GM18909 (cell line): ENCODE measurements at regions not wholly inside any gene's neighbourhood (a gene's known extent, or its start where the extent isn't known, plus 50 kb on each side); places are given as distances from the start of the nearest gene placed in this dataset.

Experiments used
- ATAC-seq: cut with Tn5 transposase; IDR thresholded peaks from one replicate; pipeline ENCODE4 v1.9.1; 2021; ENCODE audit warnings: mild to moderate bottlenecking; ENCODE audit not compliant: unreplicated experiment, poor library complexity

DNA sequence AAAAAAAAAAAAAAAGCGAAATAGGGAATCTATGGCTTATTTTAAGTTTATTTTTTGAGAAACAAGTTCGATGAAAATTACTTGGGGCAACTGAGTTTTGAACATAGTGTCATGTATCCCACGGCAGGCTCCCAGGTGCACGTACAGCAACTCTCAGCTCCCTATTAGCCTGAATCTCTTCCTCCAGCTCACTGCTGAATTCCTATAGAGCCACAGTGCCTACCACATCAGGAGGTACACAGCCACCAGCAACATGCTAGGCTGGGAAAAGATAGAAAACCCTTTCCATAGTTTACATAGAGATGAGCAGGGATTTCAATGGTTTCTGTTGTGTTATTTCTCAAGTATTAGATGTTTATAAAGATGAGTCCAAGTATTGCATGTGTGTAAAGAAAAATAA, 115.9 kb upstream of the RGMB start:
- ATAC-seq = no peak

DNA sequence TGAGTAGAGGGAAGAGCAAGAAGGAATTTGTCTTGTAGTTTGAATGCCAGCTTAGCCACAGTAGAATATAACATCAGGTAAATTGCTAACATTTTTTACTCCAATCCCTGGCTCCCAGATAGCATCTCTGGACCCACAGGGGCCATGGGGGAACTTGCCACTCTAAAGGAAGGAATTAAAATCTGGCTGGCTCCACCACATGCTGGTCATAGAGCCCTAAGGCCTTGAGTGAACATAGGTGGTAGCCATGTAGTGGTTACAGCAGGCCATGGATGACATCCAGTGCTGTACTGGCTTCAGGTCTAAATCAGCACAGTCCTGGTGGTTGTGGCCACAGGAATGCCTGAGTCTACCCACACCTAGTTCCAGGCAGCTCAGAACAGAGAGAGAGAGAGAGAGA, 109.9 kb upstream of the RGMB start:
- no peak for ATAC-seq

DNA sequence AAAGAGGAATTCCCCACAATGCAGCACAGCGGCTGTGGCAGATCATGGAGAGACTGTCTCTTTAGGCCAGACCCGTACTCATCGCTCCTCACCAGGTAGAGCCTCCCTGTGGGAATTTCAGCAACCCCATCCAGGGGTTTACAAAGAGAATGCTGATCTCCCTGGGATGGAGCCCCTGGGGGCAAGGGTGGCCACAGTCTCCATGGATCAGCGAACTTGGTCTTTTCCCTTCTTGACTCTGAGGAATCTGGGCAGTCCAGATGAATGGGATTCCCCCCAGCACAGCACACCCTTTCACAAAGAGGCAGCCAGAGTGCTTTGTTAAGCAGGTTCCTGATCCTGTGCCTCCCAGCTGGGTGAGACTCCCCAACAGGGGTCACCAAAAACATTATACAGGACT, 108.7 kb upstream of the RGMB start:
- ATAC-seq = no peak

DNA sequence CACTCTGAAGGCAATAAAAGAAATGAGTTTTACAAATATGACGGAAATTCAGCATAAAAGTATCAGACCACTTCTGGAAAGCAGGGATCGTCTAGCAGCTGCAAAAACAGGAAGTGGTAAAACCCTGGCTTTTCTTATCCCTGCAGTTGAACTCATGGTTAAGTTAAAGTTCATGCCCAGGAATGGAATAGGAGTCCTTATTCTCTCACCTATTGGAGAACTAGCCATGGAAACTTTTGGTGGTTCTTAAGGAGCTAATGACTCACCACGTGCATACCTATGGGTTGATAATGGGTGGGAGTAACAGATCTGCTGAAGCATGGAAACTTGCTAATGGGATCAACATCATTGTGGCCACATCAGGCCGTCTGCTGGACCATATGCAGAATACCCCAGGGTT, 93.5 kb upstream of the RGMB start:
- ATAC-seq = no peak

DNA sequence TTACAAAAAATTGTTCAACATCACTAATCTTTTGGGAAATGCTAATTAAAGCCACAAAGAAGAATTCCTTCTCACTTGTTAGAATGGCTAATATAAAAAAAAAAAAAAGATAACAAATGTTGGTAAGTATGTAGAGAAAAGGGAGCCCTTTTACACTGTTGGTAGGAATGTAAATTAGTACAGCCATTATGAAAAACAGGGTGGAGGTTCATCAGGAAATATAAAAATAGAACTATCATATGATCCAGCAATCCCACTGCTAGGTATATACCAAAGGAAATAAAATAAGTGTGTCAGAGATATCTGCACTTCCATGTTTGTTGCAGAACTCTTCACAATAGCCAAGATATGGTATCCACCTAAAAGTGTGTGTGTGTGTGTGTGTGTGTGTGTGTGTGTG, 83.5 kb upstream of the RGMB start:
- ATAC-seq = no peak

DNA sequence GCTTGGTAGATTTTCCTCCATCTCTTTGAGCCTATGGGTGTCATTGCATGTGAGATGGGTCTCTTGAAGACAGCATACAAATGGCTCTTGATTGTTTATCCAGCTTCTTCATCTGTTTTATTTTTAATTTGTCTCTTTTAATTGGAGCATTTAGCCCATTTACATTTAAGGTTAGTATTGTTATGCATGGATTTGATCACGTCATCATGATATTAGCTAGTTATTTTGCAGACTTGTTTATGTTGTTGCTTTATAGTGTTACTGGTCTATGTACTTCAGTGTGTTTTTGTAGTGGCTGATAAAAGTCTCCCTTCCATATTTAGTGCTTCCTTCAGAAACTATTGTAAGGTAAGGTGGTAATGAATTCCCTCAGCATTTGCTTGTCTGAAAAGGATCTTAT, 78.6 kb upstream of the RGMB start:
- ATAC-seq = no peak

DNA sequence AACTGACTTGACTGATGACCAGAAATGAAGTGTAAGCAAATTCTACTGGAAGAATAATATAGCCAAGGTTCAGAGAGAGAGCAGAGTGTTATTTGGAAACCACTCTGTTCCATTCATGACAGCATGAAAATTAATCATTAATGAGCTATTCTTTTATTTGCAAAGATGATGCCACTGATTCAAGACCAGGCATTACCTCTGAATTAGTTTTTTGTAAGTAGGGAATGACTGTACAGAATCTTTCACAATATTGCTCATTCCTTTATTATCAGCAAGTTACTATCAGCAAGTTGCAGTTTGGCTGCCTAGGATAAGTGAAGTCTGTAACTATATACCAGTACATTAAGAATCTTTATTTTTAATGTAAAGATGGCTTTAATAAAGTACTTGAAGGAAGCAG, 75.1 kb upstream of the RGMB start:
- no peak for ATAC-seq

DNA sequence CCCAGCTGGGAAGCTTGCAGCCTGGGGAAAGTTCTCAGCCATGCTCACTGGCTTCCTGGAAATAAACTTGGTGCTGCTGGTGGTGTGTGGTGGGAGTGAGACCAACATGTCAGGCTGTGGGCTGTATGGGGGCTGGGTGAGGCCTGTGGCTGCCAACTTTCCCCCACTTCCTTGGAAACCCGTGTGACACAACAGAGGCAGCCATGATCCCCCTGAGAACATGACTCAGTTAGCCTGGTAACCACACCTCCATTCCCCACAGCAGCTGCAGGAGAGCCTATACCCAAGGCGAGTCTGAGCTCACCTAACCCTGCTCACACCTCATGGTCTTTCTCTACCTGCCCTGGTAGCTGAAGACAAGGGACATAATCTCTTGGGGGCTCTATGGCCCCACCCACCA, 72.7 kb upstream of the RGMB start:
- no peak for ATAC-seq

DNA sequence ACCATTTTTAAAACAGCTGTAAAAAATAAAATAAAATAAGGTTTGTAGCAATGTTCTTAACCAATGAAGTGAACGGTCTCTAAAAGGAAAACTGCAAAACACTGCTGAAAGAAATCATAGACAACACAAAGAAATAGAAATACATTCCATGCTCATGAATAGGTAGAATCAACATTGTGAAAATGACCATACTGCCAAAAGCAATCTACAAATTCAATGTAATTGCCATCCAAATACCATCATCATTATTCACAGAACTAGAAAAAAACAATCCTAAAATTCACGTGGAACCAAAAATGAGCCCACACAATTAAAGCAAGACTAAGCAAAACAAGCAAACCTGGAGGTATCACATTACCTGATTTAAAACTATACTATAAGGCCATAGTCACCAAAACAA, 67.6 kb upstream of the RGMB start:
- no peak for ATAC-seq

DNA sequence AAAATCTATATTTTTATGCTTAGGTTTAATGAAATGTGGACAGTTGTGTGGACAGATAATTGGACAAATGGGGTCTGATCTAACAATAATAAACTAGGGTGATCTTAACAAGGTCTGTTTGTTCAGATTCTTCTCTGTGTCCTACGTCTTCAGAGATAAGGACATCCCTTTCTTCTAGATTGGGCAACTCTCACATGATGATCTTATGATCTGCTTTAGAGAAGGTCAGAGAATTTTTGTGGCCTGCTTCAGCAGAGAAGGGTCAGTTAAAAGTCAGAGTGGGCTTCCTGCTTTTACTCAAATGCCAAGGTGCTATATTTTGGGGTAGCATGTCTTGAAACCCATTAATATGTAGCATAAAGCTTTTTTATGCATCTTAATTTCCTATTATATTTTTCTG, 63.8 kb upstream of the RGMB start:
- ATAC-seq = no peak

DNA sequence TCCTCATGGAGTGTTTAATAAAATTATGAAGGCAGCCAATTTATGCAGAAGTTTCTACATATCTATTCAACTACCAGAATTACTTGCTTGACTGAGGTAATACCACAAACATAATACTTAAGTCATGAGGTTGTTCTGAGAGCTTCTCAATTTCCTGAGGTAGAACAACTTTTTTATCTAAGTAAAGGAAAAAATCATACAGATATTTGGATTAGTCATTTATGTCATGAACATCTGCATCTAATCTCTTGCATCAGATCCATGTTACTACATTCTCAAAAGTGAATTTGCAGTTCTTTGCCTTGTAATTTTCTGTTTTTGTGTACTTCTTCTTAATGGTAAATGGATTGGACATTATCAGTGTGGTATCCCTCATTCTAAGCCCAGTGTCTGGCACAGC, 60.4 kb upstream of the RGMB start:
- ATAC-seq = no peak

DNA sequence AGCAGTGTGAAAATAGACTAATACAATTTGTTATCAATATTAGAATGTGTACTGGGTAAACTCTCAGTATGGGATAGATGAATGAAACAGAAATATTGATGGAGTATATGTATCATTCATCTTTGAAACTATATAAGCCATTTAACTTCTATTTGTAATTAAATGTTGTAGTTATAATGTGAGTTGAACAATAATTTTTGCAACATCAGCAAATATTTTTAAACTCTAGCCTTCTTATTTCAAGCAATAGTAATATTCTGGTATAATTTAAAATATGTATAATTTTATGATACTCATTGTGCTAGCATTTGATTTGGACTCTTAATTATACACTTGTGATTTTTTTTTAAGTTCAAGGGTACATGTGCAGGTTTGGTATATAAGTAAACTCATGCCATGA, 59.6 kb upstream of the RGMB start:
- ATAC-seq = no peak

DNA sequence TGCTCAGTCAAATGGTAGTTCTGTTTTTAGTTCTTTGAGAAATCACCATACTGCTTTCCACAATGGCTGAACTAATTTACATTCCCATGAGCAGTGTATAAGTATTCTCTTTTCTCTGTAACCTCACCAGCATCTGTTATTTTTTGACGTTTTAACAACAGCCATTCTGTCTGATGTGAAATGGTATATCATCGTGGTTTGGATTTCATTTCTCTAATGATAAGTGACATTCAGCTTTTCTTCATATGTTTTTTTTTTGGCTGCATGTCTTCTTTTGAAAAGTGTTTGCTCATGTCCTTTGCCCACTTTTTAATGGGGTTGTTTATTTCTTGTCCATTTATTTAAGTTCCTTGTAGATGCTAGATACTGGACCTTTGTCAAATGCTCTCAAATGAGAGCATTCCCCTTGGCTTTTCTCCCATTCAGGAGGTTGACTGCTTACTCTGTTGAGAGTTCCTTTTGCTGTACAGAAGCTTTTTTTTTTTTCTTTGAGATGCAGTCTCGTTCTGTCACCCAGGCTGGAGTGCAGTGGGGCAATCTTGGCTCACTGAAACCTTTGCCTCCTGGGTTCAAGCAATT, 58.7 kb upstream of the RGMB start:
- no peak for ATAC-seq

DNA sequence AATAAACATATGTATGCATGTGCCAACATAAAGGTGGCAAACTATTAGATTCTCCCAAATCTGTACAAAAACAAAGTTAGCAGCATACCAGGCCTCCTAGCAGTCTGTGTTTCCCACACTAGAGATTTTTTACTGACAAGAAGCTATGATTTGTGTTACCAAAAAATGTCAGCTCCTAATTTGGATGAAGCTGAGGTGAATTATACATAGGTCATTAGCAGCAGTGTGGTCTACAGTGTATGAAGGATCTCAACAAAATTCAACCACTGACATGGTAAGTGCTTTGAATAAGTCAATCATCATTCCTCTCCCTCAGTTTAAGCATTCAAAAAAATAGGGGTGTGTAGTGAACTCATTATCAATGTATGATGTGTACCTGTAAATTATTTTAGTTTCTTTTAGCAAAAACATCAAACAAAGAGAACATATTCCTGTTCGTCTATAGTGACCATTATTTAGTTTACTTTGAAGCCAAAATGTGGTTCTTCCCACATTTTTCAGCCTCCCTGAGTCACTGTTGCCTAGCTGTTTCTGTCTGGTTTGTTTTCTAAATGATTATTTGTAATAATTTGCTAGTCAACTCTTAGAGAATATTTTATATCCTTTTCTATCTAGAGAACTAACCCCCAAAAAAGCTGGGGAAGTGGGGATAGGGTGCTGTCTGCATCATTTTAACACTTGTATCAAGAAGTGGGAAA, 52.1 kb upstream of the RGMB start:
- ATAC-seq = no peak

DNA sequence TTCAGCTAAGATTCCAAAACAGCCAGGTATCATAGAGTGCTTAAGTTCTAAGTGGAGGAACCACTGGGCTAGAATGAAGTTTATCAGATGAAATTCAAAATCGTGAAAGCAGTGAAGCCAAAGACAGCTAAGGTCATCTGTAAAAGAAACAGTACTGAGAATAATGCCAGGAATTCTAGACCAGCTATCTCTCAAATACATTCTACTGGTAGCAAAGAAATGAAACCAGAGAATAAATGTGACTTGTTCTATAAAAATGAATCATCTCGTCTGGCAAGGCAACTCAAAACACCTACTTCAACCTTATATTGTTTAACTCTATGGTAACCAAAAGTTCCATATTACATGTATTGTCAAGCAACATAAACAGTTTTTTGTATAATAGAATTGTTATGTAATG, 51.3 kb upstream of the RGMB start:
- ATAC-seq = no peak

DNA sequence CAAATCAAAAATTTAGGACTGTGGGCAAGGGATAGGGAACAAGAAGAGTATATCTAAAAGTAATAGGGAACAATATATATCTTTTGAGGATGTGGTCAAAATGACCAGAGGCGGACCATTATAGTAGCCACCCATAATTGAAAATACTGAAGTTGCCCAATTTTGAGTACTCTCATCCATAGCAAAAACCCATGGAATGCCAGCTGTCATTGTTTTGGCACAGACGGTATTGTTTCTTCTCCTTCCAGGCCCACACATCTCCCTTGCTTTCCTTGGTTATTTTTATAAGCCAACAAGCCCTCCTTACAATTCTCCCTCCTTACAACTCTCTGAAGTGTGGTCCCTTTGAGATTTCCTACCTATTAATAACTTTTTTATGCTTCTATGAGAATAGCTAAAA, 50.4 kb upstream of the RGMB start:
- ATAC-seq = no peak
